CD4-positive, alpha-beta T cell treated with Interleukin-6 for 4 hours (primary cell): ENCODE measurements at regions not wholly inside any gene's neighbourhood (a gene's known extent, or its start where the extent isn't known, plus 50 kb on each side); places are given as distances from the start of the nearest gene placed in this dataset.
"Not testable (repeated sequence)": the region's sequence is repeated elsewhere in the genome, so short reads cannot be mapped to it uniquely, and the experiment has no call there.

Experiments used
- DNase-seq: peaks from one replicate; pipeline ENCODE4 v3.0.0-alpha.2; 2020; ENCODE audit warnings: mixed read lengths

DNA sequence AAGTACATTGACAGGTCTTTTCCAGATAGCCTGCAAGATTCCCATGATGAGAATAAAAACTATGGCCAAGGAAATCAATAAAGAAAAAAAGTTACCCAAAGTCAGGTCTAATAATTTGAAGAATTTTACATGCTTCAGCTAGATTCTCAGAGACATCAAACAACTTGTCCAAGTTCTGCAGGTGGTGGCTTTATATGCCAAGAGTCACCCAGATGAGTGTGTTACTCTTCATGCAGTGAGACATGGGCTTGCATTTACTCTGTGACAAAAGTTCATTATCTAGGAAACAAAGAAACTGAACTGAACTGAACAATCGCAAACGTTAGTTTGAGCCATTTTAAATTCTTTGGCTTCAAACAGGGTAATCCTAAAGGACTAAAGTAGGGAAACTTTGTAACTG is 548.5 kb upstream of the SYT4 start:
- DNase-seq: no peak

DNA sequence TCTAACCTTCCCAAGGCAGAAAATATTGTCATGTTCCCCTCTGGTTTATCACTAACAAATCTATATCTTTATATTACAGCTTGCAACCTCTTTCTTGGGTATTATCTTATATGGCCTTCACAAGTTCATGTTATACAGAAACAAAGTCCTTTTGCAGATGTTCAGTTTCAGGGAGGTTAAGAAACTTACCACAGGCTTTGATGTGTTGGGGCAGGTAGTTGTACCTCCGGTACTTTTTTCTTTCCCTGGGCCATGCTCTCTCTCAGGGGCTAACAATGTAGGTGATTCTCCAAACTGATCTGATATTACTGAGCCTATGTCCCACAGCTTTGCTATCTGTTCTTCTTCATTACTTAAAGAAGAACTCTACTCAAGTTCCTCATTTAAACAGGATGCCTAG is 548.9 kb upstream of the SYT4 start:
- DNase-seq: no peak

DNA sequence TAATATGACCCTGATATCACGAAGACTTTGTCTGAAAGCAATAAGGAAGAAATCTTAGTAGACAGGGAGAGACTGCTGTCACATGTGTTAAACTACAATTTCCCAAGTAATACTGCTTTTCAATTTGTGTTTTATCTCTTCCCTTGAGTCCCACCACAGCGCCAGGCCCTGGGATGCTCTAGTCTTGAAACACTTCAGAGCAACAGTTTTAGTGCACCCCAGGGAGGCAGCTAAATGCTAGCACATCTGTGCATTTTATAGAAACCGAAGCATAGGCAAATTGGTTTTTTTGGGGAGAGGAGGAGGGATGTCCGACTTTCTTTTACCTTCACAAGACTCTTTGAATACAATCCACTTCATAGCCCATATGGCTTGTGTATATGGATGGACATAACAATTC is 550.0 kb upstream of the SYT4 start:
- DNase-seq: no peak

GRCh38 chr18:43830303-43830702 is 553.0 kb upstream of the SYT4 start:
- DNase-seq: no peak

DNA sequence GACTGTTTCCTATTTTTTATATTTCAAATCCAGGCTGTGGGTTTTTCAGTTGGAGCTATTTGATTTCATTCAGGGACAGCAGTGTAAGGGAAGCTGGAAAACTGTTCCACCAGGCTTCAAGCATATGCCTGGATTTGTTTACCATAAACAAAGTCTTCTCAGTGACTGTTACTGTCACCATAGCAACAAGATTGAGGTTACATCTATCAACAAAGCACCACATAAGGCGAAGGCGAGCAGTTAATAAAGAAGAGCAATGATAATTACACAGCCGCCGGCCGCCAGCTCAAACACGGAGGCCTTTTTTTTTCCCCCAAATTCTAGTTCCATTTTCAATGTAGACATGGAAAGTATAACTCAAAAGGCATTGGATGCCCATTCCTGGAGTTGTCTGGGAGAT is 553.7 kb upstream of the SYT4 start:
- DNase-seq: no peak

DNA sequence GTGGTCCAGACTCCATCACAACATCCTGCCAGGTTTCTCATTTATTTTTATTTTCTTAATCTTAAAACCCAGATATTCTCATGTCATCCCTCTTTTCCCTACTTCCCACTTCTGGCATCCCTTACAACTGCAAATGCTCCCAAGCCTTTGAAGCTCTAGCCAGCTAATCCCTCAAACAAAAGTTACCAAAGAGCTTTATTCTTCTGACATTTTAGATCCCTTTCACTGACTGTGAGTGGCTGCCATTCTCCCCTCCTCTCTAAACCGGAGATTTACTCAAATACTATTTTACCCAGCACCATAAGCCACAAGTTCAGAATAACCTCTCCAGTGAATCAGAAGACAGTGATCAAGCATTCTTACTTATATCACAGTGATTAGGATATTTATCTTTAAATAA is 569.0 kb upstream of the SYT4 start:
- DNase-seq: no peak

DNA sequence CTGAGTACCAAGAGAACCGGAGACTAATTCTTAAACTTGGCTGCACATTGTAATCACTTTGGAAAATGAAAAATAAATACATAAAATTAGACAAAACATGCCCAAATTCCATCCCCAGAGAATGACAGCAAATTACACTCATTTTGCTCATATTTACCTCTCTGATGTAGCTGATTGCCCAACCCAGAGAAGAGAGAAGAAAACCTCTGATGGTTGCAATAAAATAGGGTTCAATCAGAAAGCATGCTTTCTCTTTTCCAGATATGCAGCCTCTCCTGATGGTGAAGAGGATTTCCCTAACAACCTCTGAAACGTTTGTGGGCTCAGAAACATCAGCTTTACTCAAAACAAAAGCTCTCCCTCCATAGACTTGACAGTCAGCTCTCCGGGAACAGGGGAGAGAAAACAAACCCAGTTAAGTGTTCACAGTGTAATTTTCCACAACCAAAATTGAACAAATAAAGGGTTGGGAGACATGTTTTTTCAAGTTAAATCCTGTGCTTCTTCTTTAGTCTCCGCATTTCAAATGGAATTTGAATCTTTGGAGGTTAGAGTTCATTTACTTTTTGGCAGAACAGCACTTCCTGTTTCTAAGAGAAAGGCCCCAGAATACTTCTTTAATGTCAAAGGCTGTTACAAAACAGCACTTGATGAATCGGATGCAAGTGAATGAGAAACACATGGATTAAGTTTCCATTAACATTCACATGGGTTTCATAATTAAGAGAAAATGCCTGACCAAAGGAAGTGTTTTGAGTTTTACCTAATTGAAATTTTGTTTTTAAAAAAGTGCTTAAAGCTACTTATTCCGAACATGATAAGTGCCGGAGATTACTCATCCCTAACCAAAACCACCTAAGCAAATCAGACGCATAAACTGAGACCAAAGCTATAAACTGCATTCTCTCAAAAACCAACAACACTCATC is 570.1 kb upstream of the SYT4 start:
- no peak for DNase-seq

- not testable (repeated sequence) for DNase-seq
Observed at GRCh38 chr18:43849831-43850230, 572.5 kb upstream of the SYT4 start.

- DNase-seq: no peak
Observed at GRCh38 chr18:43855376-43855775, 578.1 kb upstream of the SYT4 start.

DNA sequence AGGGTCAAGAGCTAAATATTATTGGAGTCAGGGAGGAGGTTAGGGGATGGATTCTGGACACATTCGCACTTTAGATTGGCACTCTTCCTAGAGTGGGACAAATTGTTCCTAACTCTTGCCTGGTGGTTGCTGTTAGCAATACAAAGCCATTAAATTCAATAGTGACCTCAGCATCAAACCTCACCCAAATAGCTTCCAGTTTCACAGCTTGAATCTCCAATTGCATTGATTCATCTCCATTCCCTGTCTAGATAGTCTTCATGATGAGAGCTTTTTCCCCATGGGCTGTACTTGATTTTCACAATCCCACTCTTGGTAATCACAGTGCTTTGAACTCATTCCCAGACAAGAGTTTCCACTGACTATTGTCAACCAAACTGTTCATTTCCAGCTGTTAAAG is 585.9 kb upstream of the SYT4 start:
- DNase-seq: no peak

DNA sequence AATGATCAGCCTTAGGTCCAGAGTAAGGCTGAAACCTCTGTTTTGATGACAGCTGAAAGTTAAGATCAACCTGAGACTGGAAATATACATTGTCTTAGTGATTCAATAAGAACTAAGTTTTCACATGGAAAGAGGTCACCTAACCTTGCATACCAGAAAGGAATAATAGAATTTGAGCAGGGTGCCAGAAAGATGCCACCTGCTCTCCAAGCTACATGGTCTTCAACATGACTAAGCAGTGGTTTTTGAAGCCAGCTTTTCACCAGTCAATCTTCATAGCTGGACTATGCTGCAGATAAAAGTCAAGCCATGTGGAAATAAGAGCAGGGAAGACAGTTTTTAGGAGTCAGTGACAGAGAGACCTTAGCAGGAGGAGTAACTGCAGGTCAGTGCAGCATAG is 589.4 kb upstream of the SYT4 start:
- no peak for DNase-seq

DNA sequence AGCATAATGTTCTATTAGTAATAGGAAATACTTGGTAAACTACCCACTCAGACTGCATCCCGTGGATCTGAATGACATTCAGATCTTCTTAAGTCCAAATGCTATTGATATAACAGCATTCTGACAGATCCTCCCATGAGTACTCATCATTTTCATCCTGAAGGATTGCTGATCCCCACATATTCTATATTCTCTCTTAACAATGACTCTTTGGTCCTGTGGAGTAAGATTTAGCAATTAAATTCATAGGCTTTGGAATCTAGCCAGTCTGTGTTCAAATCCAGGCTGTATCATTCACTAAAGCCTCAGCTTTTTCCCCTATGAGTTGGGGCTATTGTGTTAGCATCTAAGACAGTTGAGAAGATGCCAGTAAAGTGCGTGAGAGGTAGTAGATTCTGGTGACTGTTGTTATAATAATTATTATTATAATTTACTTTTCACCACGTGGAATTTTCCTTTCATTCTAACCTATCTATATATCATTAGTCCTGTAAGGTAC is 591.3 kb upstream of the SYT4 start:
- DNase-seq: no peak

GRCh38 chr18:43869451-43870008 is 592.2 kb upstream of the SYT4 start:
- DNase-seq: no peak

DNA sequence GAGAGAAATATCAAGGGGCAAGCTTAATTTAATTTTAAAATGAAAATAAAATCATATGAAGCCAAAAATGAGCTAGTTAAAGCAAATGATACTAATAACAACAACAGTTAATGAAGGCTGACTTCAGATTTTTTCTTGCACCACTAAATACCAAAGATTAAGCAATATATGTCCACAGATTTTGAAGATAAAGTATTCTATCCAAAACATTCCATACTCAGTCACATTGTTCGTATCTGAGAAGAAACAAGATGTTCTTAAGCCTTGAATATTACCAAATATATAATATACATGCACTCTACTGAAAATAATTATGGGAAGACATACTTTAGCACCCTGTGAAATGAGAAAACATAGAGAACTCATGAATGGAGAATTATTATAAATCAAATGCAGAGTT is 593.3 kb upstream of the SYT4 start:
- DNase-seq: no peak

DNA sequence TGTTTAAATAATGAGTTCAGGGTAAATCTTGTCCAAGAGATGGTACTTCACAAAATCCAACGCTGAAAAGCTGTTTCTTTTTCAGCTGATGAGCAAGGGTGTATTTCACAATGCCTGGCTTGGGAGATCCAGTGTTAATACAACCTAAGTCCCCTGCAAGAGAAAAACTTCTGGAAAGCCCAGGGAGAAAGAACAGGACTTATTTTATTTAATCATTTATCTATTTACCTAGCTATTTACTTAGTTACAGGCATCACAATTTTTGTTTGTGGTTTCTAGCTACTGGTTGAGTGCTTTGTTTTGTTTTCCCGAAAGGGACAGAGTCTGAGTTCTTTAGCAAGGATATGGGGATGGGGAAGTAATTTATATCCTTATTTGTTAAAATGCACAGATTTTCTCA is 598.2 kb upstream of the SYT4 start:
- no peak for DNase-seq

- no peak for DNase-seq
Observed at GRCh38 chr18:43876286-43876685, 599.0 kb upstream of the SYT4 start.

- no peak for DNase-seq
Observed at GRCh38 chr18:43876748-43877147, 599.5 kb upstream of the SYT4 start.

- DNase-seq: no peak
Observed at GRCh38 chr18:43877616-43878321, 600.5 kb upstream of the SYT4 start.

DNA sequence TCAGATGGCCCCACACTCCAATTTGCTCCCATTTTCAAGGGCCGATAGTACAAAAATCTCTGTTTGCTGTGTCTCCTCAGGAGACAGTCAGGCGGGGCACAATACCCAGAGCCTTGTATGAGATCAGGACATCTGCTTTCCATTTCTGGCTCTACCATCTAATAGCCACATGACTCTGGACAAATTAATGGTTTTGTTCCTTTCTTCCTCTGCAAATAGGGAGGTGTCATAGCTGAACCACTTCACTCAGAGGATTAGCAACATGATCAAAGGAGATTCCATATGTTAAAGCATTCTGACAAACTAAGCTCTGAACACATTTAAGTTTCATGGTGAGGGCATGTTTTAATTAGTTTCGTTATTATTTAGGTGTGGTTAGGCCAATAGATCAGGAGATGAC is 602.1 kb upstream of the SYT4 start:
- no peak for DNase-seq

DNA sequence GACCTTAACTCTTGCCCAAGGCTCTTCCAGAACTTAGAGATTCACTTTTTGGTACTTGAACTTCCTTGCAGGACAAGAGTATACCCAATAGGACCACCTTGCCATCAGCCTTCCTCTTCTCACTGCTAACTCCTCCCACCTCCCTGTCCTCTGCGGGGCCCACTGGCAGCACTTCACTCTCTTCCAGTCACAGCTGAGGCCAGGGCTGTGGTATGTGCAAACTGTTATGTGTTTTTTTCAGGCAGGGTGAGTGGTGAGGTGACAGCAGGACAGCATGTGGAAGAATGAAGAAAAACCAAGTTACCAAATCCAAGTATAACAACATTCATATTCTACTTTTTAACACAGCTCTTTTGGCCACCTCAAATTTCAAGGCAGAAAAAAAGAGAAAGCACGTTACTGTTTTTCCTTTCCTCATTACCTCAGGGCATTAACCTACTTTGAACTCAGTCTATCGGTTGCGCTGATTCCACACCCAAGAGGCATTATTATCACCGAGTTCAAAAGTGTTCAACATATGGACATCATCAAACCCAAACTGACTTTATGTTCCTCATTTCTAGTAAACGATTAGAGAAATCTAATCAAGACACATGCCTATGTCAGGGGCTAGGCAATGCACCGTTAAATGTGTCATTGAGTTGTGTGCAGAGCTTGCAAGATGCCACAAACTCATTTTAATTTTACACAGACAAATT is 605.2 kb upstream of the SYT4 start:
- no peak for DNase-seq

GRCh38 chr18:43883886-43884285 is 606.6 kb upstream of the SYT4 start:
- no peak for DNase-seq

GRCh38 chr18:43886341-43886740 is 609.1 kb upstream of the SYT4 start:
- DNase-seq: no peak

DNA sequence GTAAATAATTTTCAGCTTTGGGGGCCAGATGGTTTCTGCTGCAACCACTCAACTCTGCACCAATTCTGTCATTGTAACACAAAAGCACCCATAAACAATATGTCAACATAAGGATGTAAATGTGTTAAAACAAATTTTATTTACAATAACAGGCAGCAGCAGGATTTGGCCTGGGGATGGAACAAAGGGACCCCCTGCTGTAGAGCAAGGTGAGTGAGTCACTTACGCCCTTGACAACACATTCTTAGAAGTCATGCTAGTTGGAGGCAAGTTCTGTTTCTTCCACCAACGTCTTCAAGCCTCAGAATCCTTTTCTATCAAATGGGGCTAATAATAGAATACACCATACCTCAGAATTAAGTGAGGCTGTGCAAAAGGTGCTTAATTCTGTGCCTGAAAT is 610.2 kb upstream of the SYT4 start:
- no peak for DNase-seq
